GM18520 (cell line): ENCODE measurements at regions not wholly inside any gene's neighbourhood (a gene's known extent, or its start where the extent isn't known, plus 50 kb on each side); places are given as distances from the start of the nearest gene placed in this dataset.

ENCODE experiments used
- ATAC-seq: cut with Tn5 transposase; IDR thresholded peaks from one replicate; pipeline ENCODE4 v1.9.1; 2021; ENCODE audit not compliant: unreplicated experiment

GRCh38 chr15:95972041-95972553 is 358.4 kb upstream of the NR2F2 start:
- ATAC-seq: no peak

- no peak for ATAC-seq
These were observed 357.7 kb upstream of the NR2F2 start for GRCh38 chr15:95972812-95973211.

DNA sequence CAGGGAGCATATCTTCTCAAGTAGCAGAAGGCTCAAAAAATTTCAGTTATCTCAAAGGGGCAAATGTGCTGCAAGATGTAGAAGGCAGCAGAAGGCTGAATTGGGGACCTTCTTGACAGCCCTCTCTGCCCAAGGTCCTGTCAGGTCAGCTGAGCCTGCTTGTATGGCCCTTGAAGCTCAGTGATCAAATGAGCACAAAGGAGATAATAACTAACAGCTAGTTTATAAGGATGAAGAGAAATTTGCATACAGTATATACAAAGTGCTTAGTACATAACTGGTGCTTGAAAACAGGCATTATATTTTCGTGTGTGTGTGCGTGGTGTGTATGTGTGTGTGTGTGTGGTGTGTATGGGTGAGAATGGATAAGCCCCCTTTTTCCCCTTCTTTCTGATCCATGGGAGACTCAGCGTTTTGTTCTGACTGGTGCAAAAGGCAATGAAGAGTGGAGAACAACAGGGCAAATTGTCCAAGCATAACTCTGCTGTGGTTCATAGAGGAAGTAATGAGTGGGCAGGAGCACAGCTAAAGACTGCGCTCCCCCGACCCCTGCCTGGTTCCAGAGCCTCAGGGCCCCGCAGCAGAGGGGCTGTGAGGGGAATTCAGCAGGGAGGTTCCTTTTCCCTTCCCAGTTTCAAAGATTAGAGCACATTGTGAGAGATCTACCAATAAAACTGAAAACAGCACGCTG is 356.8 kb upstream of the NR2F2 start:
- no peak for ATAC-seq

DNA sequence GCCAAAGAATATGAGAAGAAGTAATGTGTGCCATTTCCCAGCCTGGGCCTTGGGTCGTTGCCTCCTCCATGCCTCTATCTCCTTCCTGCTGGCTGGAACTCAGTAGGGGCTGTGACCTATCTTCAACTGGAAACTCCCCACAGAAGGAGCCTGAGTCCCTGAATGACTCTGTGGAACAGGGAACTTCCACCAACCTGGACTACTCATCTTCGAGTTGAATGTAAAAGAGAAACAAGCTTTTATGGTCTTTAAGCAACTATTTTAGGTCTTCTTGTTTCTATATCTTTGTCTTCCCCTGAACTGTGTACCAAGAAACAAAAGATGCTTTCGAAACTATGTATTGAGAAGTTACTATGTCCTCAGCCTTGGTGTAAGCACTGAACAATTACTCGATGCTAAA is 355.3 kb upstream of the NR2F2 start:
- ATAC-seq: no peak

- no peak for ATAC-seq
These were observed 351.2 kb upstream of the NR2F2 start for GRCh38 chr15:95979286-95979685.

- ATAC-seq: no peak
These were observed 349.3 kb upstream of the NR2F2 start for GRCh38 chr15:95981209-95981608.

- no peak for ATAC-seq
These were observed 343.2 kb upstream of the NR2F2 start for GRCh38 chr15:95987299-95987698.

DNA sequence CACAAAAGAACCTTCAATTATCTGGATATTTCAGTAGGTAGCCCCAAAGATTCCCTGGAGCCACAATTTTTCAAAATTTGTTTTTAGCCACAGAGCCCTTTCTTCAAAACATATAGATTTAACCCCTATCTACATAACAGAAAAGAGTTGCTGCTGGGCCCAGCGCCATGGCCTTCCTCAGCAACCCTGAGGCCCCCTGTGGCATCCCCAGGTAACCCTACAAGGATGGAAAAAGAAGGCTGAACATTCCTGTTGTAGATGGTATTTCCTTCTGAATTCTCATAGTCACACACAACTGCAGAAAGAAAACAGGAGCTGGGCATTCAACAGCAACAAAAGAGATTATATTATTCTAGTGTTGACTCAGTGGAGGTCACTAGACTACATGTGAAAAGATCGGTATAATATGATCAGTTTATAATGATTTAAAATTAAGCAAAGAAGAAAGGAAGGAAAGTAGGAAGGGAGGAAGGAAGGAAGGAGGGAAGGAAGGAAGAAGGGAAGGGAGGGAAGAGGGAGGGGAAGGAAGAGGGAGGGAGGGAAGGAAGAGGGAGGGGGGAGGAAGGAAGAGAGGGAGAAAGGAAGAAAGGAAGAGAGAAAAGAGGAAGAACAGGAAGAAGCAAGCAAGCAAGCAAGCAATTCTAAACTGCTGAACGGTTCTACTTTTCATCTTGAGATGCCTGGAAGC is 342.5 kb upstream of the NR2F2 start:
- ATAC-seq: no peak

GRCh38 chr15:95988574-95988887 is 342.0 kb upstream of the NR2F2 start:
- no peak for ATAC-seq

- ATAC-seq: no peak
These were observed 341.1 kb upstream of the NR2F2 start for GRCh38 chr15:95989392-95989791.

GRCh38 chr15:95990833-95991232 is 339.7 kb upstream of the NR2F2 start:
- ATAC-seq: no peak

DNA sequence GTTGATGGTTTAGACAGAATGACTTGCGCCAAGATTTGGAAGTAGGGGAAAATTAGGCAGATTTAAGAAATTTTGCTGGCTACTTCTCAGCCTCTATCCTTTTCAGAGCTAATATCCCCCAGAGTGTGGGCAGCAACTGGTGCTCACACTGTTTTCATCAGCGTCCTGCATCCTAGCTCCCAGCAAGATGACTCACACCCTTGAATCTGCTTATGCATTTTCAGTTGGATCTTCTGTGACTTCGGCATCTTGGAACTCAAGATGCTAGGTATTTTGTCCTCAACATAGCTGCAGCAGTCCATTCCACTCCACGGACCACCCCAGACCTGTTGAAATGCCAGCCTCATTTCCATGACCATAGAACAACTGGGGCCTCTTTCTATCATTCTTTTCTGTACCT is 336.1 kb upstream of the NR2F2 start:
- no peak for ATAC-seq

- ATAC-seq: no peak
These were observed 334.9 kb upstream of the NR2F2 start for GRCh38 chr15:95995375-95996168.

DNA sequence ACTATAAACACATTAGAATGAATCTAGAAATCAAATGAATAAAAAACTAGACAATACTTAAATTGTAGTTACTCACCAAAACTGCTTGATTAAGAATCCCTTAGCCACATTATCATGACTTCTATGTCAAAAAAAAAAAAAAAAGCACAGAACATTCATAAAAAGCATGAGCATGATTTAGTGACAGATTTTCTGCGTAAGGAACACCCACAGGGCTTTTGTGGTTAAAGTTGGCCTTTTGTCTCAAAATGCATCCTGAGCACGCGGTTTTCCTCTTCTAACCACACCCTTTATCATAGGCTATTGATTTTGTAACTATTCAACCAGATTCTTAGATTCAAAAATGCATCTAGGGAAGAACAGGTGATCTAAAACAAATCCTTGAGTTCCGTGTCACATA is 334.0 kb upstream of the NR2F2 start:
- no peak for ATAC-seq

- no peak for ATAC-seq
These were observed 331.6 kb upstream of the NR2F2 start for GRCh38 chr15:95998935-95999334.

GRCh38 chr15:96002890-96003859 is 327.3 kb upstream of the NR2F2 start:
- no peak for ATAC-seq

GRCh38 chr15:96005906-96006305 is 324.6 kb upstream of the NR2F2 start:
- no peak for ATAC-seq

DNA sequence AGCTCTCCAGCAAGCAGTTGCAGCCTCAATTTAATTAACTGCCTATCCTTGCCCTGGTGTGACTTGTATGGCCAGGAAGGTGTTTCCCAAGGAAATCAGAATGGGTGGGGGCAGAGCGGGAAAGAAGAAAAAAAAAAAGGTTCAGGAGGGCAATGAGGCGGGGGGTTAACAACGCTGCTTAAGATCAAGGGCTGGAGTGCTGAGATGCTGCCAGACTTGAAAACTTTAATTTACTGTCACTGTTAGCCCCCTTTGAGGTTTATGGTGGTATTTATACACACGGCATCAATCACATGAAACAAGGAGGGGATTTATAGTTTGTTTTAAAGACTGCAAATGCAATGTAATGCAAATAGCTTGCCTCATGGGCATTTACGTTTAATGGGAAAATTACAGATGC is 319.4 kb upstream of the NR2F2 start:
- ATAC-seq: no peak

DNA sequence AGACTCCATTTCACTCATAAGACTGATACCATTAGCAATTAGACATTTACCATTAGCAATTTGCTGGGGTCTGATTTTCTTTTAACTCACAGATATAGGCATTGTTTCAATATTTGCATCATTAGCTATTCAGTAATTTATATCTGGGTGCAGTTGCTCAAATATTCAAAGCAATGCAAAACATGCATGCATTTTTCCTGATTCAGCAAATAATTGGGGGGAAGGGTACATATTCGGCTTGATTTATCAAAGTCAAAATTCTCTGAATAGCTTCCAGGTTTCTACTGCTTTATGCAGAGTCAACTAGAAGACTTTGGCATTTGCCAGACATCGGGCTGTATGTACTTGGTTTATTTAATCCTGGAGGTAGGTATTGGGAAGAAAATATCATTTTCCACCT is 315.6 kb upstream of the NR2F2 start:
- no peak for ATAC-seq

DNA sequence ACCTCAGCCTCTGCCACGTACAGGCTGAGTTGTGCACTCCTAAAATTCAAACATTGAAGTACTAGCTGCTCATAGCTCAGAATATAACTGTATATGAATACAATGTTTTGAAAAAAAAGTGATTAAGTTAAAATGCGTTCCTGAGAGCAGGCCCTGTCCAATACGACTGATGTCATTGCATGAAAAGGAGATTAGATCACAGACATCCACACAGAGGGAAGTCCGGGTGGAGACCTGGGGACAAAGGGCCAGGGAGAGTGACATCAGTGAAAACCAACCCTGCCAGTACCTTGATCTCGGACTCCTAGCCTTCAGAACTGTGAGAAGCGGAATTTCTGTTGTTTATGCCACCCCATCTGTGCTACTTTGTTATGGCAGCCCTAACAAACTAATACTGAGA is 311.4 kb upstream of the NR2F2 start:
- ATAC-seq: no peak

GRCh38 chr15:96020133-96020532 is 310.4 kb upstream of the NR2F2 start:
- ATAC-seq: no peak
